ENCODE measurements at regions not wholly inside any gene's neighbourhood (a gene's known extent, or its start where the extent isn't known, plus 50 kb on each side); places are given as distances from the start of the nearest gene placed in this dataset.

GRCh38 chr7:12066004-12066403, 145.1 kb upstream of the TMEM106B start:
- no peaks in the 10 kb centered on the region for H3K36me3 ChIP-seq (ENCODE audit: insufficient read depth, low read length)
- H3F3A ChIP-seq (ENCODE audit: insufficient read depth, low read length, poor library complexity, severe bottlenecking): no peaks in the 10 kb centered on the region
- H4K20me1 ChIP-seq (ENCODE audit: insufficient read depth): no peaks in the 10 kb centered on the region
- H3K9me3 ChIP-seq (ENCODE audit: low read length): no peaks in the 10 kb centered on the region
- no peak overlapping the region for H2AFZ ChIP-seq (ENCODE audit: low read depth, low read length)
- no peak overlapping the region for H3K4me2 ChIP-seq (ENCODE audit: low read length)
- no peak for TF ChIP-seq REST (IDR thresholded peaks at IDR 0.05; ENCODE audit: borderline replicate concordance)
- no peak for TF ChIP-seq EZH2 (IDR thresholded peaks at IDR 0.05; ENCODE audit: borderline replicate concordance, insufficient read depth, low read length, poor library complexity, severe bottlenecking)
- no peak for TF ChIP-seq EP300 (conservative IDR thresholded peaks at IDR 0.05; ENCODE audit: poor library complexity, severe bottlenecking)
- TF ChIP-seq CTCF (IDR thresholded peaks at IDR 0.05; ENCODE audit: poor library complexity, severe bottlenecking): no peak
- no peak for TF ChIP-seq MXI1 (conservative IDR thresholded peaks at IDR 0.05; ENCODE audit: poor library complexity, severe bottlenecking)
- TF ChIP-seq POLR2AphosphoS5 (IDR thresholded peaks at IDR 0.05): no peak
- no peak for TF ChIP-seq SMC3 (conservative IDR thresholded peaks at IDR 0.05; ENCODE audit: poor library complexity)
- TF ChIP-seq TAF1 (IDR thresholded peaks at IDR 0.05; ENCODE audit: low read depth): no peak
- no peak for TF ChIP-seq RAD21 (conservative IDR thresholded peaks at IDR 0.05)
- no peaks in the 10 kb centered on the region for H3K9me2 ChIP-seq (ENCODE audit: insufficient read depth, low read length)
- no peaks in the 10 kb centered on the region for H3K27me3 ChIP-seq (ENCODE audit: insufficient read depth, low read depth, low read length)
- no peak overlapping the region for H3K9ac ChIP-seq (ENCODE audit: low read length)
- no peak overlapping the region for H3K4me3 ChIP-seq (ENCODE audit: low read length)
- H3K27ac ChIP-seq (ENCODE audit: low read length): no peak overlapping the region
- no peaks in the 10 kb centered on the region for H3K79me2 ChIP-seq (replicated peaks; ENCODE audit: insufficient read depth, low read length)

GRCh38 chr7:12066521-12066920, 144.6 kb upstream of the TMEM106B start:
- H3K36me3 ChIP-seq (ENCODE audit: insufficient read depth, low read length): no peaks in the 10 kb centered on the region

More at GRCh38 chr7:12066521-12066920, 144.6 kb upstream of the TMEM106B start:
- H3K27ac ChIP-seq (ENCODE audit: low read length): no peak overlapping the region
- no peak overlapping the region for H3K4me3 ChIP-seq (ENCODE audit: low read length)
- no peaks in the 10 kb centered on the region for H3K9me3 ChIP-seq (ENCODE audit: low read length)
- no peaks in the 10 kb centered on the region for H3K9me2 ChIP-seq (ENCODE audit: insufficient read depth, low read length)
- no peak overlapping the region for H3K9ac ChIP-seq (ENCODE audit: low read length)
- no peaks in the 10 kb centered on the region for H4K20me1 ChIP-seq (ENCODE audit: insufficient read depth)
- H3K79me2 ChIP-seq (replicated peaks; ENCODE audit: insufficient read depth, low read length): no peaks in the 10 kb centered on the region
- H2AFZ ChIP-seq (ENCODE audit: low read depth, low read length): no peak overlapping the region
- no peak overlapping the region for H3K4me2 ChIP-seq (ENCODE audit: low read length)
- TF ChIP-seq CTCF (IDR thresholded peaks at IDR 0.05; ENCODE audit: poor library complexity, severe bottlenecking): no peak
- TF ChIP-seq RAD21 (conservative IDR thresholded peaks at IDR 0.05): no peak
- TF ChIP-seq EP300 (conservative IDR thresholded peaks at IDR 0.05; ENCODE audit: poor library complexity, severe bottlenecking): no peak
- TF ChIP-seq EZH2 (IDR thresholded peaks at IDR 0.05; ENCODE audit: borderline replicate concordance, insufficient read depth, low read length, poor library complexity, severe bottlenecking): no peak
- H3K27me3 ChIP-seq (ENCODE audit: insufficient read depth, low read depth, low read length): no peaks in the 10 kb centered on the region
- no peaks in the 10 kb centered on the region for H3F3A ChIP-seq (ENCODE audit: insufficient read depth, low read length, poor library complexity, severe bottlenecking)
